HG03571 (cell line): ENCODE measurements at regions not wholly inside any gene's neighbourhood (a gene's known extent, or its start where the extent isn't known, plus 50 kb on each side); places are given as distances from the start of the nearest gene placed in this dataset.
"Not testable (repeated sequence)": the region's sequence is repeated elsewhere in the genome, so short reads cannot be mapped to it uniquely, and the experiment has no call there.

ENCODE experiments used
- ATAC-seq: cut with Tn5 transposase; IDR thresholded peaks from one replicate; pipeline ENCODE4 v1.9.1; 2021; ENCODE audit not compliant: unreplicated experiment

DNA sequence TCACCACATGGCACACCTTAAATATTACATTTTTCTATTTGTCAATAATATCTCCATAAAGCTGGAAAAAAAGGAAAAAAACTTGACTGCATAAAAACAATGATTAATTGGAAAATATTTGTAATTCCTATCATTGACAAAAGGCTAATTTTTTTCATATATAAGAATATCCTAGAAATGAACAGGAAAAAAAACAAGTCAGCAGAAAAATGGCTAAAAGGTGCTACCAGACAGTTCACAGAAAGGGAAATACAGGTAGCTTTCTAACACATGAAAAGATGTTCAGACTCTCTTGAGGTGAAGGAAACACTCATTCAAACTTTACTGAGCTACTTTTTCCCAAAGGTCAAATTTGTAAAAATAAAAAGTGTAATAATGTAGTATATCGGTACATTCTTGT lies 104.1 kb upstream of the SCAF8 start:
- no peak for ATAC-seq

DNA sequence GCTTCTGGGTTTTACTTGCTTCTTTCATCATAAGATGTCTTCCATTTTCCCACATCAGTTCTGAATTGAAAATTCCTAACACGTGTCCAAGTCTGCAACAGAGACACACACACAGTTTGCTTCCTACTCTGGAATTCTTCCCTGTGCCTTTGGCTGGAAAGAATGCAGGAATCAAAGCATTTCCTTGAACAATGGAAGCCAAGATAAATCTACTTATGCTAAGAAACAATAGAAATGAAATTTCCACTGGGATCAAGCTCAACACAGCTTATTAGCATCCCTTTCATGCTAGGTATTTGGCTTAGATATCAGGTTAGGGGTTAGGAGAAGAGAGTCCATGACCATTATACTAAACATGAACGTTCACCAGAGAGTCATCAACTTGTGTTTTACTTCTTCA lies 101.1 kb upstream of the SCAF8 start:
- no peak for ATAC-seq

DNA sequence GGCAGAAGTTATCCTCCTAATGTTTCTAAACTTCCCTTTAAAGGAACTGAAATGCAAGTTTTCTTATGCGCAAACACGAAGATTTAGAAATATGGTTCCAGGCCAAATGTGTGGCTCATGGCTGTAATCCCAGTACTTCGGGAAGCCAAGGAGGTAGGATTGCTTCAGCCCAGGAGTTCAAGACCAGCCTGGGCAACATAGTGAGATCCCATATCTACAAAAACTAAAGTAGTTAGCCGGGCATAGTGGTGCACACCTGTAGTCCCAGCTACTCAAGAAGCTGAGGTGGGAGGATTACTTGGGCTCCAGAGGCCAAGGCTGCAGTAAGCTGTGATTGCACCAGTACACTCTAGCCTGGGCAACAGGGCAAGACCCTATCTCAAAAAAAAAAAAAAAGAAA lies 95.8 kb upstream of the SCAF8 start:
- no peak for ATAC-seq

DNA sequence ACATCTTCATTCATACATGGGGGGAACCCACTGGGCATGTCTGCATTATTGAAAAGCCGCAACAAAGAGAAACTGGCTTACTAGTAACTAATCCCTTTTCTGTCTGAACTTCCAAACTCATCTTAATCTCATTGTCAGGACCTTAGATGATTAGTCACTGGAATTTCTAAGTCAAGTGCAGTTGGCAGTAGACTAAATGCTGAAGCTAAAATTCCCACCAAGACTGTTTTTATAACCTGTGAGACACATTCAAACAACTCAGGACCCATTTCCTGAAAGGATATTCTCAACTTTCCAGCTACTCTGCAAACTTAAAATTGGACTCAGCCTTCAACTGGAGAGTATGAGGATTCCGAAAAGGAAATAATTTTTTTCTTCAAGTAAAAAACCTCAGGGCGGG lies 94.8 kb upstream of the SCAF8 start:
- no peak for ATAC-seq

DNA sequence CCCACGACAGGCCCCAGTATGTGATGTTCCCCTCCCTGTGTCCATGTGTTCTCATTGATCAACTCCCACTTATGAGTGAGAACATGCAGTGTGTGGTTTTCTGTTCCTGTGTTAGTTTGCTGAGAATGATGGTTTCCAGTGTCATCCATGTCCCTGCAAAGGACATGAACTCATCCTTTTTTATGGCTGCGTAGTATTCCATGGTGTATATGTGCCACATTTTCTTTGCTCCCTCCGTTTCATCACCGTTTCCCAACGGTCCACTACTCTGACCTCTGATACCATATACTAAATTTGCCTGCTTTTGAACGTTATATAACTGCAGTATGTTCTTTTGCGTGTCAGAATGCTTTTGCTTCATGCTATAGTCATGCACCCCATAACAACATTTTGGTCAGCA lies 94.0 kb upstream of the SCAF8 start:
- not testable (repeated sequence) for ATAC-seq

DNA sequence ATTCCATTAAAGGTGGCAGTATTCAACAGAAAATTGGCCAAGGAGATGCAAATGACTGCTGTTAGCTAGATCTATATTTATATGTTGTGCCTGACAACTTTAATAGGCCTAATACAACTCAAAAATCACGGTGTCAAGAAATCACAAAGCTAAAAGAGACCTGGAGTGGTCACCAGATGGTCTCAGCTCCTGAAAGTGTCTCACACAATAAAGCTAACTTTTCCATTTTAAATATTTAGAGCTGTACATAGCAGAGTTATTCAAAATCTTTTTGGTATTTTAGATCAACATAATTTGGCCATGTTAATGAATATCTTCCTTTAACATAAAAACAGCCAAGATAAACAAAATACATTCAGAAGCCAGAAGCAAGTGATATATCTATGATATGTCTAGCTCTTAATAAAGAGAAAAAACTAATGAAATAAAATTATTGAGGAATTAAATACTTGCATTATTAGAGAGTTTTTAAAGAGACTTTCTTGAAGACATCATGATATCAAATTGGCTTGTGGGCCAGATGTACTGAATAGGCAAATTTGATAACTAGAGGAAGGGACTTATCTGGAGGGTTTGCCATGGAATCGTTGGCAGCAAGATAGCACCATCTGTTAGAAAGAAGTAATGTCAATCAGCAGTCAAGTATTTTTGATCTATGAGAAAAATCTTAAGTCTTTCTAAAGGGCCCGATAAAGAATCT lies 84.9 kb upstream of the SCAF8 start:
- ATAC-seq, result no peak

DNA sequence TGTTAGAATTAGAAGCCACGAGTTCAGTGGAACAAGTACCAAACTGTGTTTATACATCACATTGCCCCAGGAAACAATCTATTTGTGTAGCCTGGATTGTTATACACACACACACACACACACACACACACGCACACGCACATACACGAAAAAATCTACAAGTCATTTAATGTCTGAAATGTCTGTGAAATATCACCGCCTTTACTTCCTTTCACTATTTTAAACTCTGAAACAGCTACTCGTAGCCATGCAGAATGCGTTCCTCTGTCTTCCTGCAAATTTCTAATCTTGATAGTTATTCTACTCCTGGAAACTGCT lies 84.4 kb upstream of the SCAF8 start:
- no peak for ATAC-seq

DNA sequence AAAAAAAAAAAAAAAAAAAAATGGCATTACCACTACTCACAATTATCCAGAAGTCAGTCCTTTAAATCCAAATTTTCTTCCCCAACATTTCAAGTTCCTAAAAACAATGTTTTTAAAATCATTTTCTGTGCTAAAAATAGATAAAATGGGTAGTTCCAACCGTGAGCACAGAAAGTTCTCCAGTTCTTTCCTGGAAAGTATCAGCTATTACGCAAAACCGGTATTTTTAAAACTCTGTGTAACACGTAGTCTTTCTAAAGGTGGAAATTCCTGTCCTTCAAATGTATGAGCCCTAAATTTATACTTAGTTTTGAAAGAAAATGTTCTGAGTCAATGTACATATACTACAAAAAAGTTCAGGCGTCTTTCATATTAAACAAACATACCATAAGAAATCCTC lies 83.5 kb upstream of the SCAF8 start:
- ATAC-seq, result no peak

DNA sequence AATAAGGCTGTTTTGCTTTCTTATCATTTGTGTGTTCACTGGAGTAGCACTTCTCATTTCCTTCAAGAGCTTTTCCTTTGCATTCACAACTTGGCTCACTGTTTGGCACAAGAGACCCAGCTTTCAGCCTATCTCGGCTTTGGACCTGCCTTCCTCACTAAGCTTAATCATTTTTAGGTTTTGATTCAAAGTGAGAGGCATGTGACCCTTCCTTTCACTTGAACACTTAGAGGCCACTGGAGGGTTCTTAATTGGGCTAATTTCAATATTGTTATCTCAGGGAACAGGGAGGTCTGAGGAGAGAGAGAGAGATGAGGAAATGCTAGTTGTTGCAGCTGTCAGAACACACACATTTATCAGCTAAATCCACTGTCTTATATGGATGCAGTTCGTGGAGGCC lies 82.9 kb upstream of the SCAF8 start:
- no peak for ATAC-seq

DNA sequence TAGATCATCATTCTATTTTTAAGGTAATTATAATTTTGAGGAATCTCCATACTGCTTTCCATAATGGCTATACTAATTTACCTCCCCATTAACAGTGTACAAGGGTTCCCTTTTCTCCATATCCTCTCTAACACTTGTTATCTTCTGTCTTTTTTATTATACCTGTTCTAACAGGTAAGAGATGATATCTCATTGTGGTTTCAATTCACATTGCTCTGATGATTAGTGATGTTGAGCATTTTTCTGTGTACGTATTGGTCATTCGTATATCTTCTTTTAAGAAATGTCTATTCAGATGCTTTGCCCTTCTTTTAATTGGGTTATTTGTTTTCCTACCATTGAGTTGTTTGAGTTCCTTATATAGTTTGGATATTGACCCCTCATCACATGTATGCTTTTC lies 81.6 kb upstream of the SCAF8 start:
- ATAC-seq, result no peak

DNA sequence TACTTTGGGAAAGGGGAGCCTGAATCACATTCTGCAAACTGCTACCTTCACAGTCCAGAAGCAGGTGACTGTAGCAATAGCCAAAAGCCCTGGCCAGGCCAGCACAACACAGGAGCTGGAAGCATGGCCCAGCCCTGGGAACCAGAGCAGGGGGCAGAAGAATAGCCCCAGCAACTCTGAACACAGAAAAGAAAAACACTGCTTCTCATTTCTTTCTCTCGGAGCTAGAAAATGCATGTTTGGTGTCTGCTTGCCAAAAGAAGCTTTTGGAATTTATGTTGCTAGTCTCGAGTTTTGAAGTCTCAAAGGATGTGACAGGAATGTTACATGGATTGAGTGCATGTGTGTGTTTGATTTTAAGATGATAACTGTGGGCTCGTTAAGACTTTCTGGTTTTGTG lies 79.8 kb upstream of the SCAF8 start:
- no peak for ATAC-seq

DNA sequence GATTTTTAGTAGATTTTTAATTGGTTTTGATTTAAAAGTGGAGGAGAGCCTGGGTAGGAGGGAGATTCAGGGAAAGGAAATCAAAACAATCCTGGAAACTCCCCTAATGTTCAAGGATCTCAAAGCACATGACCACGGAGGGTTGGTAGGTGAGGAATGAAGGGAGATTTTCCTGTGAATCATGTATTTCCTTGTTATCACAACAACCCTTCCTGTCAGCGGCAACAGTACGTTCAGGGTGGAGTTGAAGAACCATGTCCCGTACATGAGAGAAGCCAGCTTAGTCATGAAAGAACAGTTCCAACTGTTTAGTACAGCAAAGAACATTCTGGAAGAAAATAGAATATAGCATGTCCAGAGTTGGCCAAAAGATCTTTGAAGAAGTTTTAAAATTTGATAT lies 79.4 kb upstream of the SCAF8 start:
- no peak for ATAC-seq

DNA sequence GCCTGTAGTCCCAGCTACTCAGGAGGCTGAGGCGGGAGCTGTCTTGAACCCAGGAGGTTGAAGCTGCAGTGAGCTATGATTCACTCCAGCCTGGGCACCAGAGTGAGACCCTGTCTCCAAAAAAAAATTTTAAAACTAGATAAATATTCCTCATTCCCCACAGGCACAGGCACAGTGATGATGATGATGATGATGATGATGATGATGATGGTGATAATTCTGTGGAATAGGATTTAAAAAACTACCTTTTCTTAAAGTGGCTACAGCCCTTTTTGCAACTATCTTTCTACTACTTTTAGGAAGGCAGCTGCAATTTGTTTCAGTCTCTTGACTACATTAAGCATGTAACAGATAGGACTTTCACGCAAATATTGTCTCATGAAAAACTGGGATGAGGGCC lies 76.6 kb upstream of the SCAF8 start:
- ATAC-seq, result no peak

DNA sequence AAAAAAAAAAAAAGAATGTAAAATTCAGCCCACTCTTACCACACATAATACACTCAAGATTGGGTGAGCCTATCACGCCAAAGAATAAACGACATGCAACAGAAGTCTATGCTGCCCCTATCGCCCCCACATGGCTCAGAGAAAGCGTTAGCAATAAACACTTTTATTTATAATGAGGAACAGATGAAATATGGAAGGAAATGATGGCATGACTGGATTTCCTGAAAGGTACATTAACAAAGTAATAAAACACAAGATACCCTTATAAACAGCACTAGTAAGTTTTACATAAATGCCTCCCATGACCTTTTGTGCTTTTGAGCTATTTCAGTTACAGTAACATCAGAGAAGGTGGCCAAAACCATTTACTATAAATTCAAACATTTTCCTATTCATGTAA lies 71.4 kb upstream of the SCAF8 start:
- no peak for ATAC-seq

DNA sequence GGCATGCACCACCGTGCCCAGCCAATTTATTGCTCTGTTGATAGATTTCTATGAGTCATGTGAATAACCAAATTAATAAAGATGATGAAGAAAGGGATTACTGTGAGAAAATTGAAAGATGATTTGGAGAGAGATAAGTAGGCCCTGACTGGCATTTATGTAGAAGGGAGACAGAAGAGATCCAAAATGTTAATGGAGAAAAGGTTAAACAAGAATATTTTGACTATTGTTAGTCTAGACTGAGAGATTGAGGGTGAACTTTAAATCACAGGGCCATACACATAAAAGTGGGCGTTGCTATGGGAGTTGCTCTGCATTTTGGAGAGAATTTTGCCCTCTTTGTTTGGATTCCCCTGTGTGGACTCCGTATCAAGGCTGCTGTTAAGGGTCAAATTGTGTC lies 68.9 kb upstream of the SCAF8 start:
- no peak for ATAC-seq

DNA sequence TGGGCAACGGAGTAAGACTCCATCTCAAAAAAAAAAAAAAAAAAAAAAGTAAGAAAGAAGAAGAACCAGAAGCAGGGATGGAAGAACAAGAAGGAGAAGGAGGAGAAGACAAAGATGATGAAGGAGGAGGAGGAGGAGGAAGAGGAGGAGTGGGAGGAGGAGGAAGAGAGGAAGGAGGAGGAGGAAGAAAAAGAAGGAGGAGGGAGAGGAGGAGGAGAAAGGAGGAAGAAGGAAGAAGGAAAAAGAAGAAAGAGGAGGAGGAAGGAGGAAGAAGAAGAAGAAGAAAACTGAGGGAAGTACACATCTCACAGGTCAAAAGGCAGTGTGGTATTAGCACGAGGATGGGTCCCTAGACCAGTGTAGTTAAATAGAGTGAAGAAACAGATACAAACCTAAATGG lies 65.1 kb upstream of the SCAF8 start:
- ATAC-seq, result no peak

DNA sequence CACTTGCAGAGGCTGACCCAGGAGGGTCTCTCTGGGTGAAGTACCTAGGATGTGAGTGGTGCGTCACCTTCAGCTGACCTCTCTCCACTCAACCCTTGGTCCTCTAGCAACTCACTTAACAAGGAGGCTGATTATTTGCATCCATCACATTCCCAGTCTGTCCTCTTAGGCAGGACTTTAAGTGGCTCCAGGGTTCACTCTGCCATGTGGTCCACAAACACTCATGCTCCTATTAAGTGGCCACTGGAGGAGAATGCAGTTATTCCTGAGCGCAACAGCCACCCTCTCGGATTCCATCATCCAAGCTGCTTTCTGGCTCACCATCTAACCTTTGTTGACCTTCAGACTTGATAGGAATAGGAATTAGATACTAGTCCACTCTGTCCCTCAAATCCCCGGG lies 61.1 kb upstream of the SCAF8 start:
- no peak for ATAC-seq

DNA sequence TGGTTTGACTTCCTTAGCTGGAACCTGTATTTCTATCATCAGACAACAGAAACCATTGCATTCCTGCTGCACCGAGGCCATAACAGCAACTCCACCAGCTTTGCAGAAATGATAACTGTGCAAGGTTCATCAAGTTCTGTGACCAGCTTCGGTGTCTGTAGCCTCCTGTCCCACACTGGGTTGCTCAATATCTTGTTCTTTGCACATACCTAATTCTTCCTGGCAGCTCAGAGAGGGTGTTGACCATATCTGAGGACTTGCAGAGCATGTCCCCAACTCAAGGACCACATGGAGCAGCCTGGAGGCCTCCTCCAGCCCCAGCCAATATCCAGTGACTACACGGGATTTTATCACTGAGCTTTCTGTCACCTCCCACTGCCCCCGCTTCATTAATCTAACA lies 59.3 kb upstream of the SCAF8 start:
- no peak for ATAC-seq

DNA sequence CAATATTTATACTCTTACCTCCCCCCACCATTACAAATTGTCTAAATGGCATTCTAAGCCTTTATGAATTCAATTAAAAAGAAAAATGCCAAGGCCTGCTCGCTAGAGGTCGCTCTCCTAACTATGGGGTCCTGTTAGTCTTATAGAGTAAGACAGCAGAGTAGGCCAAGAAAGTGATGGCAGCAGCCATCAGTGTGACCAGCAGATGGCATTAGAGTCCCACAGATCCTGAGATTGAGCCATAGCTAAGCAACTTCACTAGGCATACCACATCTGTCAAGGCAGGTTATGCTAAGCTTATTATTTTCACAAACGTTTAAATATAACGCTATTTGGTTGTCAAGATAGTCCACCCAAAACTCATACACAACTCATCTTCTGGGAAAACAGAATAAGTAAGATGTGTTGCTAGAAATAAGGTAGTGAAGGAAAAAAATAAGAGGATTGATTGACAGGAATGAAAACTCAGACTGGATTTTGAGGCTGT lies 57.6 kb upstream of the SCAF8 start:
- peak; percentile 100 for ATAC-seq

DNA sequence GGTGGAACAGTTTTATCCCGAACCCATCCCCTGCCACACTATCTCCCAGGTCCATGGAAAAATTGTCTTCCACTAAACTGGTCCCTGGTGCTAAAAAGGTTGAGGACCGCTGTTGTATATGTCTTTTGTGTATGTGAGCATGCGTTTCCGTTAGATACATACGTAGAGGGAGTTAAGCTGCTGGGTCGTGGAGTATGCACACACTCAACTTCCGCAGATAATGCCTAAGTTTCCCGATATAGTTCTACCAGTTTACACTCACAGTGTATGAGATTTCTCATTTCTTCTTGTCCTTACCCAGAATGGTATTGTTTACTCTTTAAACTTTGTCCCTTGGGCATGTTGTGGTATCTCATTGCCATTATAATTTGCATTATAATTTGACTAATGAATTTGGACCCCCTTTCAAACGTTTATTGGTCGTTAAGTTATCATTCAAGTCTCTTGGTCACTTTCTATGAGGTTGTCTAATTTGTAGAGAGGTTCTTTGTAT lies 50.5 kb upstream of the SCAF8 start:
- ATAC-seq, result no peak
